Testis (tissue), 2 donors: ENCODE measurements at regions not wholly inside any gene's neighbourhood (a gene's known extent, or its start where the extent isn't known, plus 50 kb on each side); places are given as distances from the start of the nearest gene placed in this dataset.

Source experiments
- CTCF ChIP-seq, 3 experiments: fragments of 450-650 bp in 2 of 3; fragments of 200-600 bp in 1 of 3; sonication (generic) in 1 of 3; IDR thresholded peaks; one replicate each; pipeline ENCODE4 v1.5.1; 2016 to 2019; ENCODE audit warnings: antibody characterized with exemption in 3 of 3, mild to moderate bottlenecking in 2 of 3, moderate library complexity in 1 of 3
- POLR2A ChIP-seq: fragments of 450-650 bp; IDR thresholded peaks from one replicate; pipeline ENCODE4 v1.6.1; 2017; ENCODE audit warnings: antibody characterized with exemption, mild to moderate bottlenecking, moderate library complexity

- TF ChIP-seq CTCF (IDR thresholded peaks at IDR 0.05) (no peak), POLR2A (no peak)
Observed at GRCh38 chr2:228878138-228878537, 392.9 kb downstream of the PID1 start.
